Adrenal gland (tissue), 5 donors: ENCODE measurements at regions not wholly inside any gene's neighbourhood (a gene's known extent, or its start where the extent isn't known, plus 50 kb on each side); places are given as distances from the start of the nearest gene placed in this dataset.

ENCODE experiments used
- CTCF ChIP-seq, 6 experiments: fragments of 450-650 bp in 4 of 6; fragments of 200-600 bp in 2 of 6; sonication (generic) in 1 of 6; IDR thresholded peaks; 1 replicate in 5 of 6; 2 replicates in 1 of 6; pipeline versions ENCODE4 v1.5.1 to v1.8.0; 2016 to 2021; ENCODE audit warnings: antibody characterized with exemption in 6 of 6, mild to moderate bottlenecking in 2 of 6, moderate library complexity in 1 of 6
- POLR2A ChIP-seq, 2 donors: fragments of 450-650 bp; IDR thresholded peaks; one replicate each; pipeline ENCODE4 v1.6.1; 2017; ENCODE audit warnings: antibody characterized with exemption in 2 of 2, mild to moderate bottlenecking in 2 of 2, moderate library complexity in 1 of 2
- donor health status: DM: no; HTN: no; CAD: no.

- TF ChIP-seq POLR2A (IDR thresholded peaks at IDR 0.05): no peak
- no peak for TF ChIP-seq CTCF (IDR thresholded peaks at IDR 0.05)
Observed at GRCh38 chr4:27142841-27143240, 282.2 kb downstream of the STIM2 start.
